GM18868 (cell line): ENCODE measurements at regions not wholly inside any gene's neighbourhood (a gene's known extent, or its start where the extent isn't known, plus 50 kb on each side); places are given as distances from the start of the nearest gene placed in this dataset.

Experiments used
- ATAC-seq: cut with Tn5 transposase; IDR thresholded peaks from one replicate; pipeline ENCODE4 v1.9.1; 2021; ENCODE audit warnings: mild to moderate bottlenecking, moderate library complexity; ENCODE audit not compliant: unreplicated experiment

DNA sequence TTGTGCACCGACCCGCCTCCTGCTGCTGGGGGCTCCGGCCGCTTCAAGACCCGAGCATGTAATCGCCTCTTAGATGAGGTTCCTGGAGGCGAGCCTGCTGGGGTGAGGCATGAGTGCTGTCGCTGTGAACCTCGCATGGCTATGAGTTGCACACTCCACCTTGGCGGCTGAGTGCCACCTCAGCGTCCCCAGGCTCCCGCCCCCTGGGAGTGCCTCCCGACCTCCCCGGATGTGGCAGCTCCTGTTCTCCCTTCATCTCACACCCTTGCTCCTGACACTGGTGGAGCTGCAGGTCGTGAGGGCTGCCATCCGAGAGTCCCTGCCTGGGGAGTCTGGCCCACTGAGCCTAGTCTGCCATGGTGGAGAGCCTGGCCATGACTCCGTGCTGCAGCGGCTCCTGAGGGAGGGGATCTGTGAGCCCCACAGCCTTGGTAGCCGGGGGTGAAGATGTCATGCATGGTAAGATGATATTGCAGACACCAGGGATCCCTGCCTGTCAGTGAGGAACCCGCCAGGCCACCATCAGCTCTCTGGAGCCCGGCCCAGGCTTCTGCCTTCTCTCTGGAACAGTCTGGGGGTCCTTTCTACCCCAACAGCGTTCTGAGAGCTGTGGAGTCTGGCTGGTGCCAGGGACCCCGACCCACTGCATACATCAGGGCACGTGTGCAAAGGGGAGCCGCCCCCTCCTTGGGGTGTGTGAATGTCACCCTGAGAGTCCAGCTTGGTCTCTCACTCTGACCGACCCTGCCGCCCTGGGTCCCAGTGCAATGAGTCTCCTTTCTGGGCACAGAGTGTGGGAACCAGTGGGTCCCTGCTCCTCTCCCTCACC lies 61.6 kb upstream of the HS6ST1 start:
- no peak for ATAC-seq

DNA sequence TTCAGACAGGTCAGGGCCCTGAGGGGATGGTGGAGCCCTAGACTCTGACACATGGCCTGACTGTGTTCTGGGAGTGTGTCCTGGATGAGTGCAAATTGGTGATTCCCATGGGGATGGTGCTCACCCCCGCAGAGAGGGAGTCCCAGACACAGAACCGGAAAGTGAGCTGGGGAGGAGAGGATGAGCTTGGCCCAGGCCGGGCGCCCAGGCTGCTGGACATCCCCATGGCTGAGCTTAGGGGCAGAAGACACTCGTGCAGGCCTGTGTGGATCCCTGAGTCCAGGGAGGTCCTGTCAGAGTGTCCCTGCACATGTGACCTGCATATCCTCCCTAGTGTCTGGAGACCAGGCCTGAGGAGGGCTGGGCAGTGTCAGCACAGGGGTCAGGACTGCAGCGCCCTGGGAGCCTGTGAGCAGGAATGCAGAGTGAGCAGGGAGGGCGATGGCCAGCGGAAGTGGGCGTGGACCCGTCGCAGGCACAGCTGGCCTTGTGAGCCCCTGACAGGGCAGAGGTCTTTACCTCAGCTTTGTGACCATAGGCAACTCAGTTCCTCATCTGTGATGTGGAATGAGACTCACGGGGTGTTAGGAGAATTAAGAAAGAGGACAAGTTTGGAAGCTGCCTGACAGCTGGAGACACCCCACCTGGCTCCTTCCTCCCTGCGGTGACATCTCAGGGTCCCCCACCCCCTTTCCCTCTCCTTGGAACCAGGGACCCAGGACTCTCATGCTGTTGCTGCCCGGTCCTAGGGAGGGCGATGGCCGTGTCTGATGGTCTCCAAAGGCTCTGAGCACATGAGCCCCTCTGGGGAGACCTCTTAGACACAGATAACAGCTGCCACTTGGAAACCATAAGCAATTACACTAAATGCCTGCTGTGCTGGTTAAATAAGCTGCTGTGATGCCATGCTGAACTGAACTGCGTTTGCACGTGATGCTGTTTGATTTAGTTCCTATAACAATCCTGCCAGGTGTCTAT lies 62.6 kb upstream of the HS6ST1 start:
- ATAC-seq: no peak

DNA sequence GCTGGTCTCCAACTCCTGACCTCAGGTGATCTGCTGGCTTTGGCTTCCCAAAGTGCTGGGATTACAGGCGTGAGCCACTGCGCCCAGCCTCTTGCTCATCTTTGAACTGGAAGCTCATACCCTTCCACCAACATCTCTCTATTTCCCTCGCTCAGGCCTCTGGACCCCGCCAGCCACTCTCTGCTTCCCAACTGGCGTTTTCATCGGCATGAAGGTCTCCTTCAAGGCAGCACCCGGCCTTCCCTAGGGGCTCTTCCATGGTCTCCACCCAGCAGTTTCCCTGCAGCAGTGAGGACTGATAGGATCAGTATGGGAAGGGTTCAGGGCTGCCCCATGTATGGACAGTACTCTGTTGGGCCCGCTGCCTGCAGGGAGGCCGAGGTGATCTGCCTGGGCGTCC lies 65.8 kb upstream of the HS6ST1 start:
- no peak for ATAC-seq

DNA sequence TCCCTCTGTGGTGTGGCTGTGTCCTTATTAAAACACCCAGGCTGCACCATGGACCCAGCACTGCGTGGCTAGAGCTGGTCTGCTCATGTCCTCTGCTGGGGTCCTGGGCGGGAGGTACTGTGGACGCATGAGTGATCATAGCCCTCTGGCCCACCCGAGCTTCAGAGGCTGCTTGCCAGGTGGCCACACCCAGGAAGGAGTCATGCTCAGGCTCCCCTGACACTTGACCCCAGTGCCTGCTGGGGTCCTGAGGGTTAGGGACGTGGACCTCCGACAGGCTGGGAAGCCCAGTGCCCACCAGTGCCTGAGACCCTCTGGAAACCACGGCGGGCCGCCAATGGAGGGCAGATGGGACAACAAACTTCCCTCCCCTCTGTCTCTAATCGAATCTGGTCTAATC lies 66.3 kb upstream of the HS6ST1 start:
- ATAC-seq: no peak

DNA sequence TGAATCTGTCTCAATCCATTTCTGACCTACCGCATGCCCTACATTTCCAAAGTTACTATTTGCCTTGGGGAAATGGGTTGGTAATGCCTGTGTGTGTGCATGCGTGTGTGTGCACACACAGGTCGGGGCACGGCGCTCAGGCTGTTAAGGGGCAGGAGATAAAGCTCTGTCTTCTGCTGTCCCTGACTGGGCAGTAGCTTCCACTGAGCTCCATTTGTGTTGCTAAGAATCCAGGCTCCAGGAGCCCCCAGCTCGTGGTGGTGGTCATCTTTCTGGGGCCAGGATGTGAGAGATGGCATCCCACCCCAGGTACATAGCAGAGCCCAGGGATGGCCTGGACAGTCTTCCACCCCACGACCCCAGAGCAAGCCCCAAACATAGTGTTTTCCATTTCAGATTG lies 66.7 kb upstream of the HS6ST1 start:
- ATAC-seq: no peak

DNA sequence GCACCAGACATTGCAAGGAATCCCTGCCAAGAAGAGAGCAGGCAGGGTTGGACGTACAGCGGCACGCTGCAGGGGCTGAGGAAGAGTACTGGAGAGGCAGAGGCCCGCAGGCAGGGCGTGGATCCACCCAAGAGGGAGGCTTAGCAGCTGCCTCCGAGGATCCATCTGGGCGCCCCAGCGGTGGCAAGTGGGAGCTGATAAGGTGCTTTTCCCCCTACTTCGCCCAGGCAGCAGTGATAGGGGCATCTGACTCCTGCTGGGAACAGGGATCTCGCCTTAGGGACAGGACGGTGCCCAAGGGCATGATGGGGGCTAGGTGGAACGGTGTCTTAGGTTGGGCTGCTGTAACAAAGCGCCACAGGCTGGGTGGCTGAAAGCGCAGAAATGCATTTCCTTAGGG lies 67.4 kb upstream of the HS6ST1 start:
- no peak for ATAC-seq

DNA sequence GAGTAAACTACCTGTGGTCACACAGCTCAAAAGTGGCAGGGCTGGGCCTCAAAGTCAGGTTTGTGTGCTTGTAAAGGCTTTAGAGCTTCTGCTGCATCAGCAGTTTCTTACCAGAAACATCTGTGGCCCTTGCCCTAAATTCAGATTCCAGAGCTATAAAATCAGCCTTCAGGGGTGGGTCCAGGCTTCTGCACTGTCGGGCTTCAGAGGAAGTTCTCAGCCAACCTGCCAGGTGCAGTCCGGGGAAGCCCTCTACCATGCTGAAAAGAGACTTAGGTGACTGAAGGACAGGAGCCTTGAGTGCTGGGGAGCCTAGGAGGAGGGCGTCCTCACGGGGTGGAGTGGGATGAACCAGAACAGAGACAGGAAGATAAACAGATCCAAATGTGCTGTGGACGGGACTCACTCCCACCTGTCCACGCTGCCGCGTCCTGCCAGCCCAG lies 69.9 kb upstream of the HS6ST1 start:
- ATAC-seq: no peak

DNA sequence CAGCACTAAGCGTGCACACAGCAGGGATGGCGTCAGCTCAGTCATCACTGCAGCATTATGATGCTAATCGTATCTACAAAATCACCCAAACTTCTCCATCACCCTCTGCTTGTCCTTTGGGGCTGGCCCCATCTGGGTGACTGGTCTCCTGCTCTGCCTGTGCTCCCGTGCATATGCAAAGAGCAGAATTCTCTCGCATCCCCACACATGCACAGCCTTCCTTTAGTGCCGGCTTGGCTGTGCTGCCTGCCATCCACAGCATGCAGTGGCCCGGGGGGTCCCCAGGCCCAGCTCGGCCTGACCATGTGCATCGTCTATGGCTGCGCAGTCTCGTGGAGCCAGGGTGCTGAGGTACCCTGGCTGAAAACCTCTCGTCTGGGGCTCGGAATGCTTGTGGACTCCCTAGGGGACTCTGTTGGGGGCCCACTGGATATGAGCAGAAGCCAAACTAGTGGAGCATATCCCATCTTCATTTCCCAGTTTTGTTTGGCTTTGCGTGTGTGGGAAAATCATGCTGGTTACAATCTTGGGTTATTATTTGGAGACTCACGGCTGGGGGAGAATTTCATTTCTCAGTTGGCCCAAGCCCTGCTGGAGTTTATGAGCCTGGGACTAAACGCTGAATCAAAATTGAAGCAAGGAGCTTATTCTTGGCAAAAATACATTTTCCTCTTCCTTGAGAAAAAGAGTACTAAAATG lies 70.9 kb upstream of the HS6ST1 start:
- ATAC-seq: no peak

DNA sequence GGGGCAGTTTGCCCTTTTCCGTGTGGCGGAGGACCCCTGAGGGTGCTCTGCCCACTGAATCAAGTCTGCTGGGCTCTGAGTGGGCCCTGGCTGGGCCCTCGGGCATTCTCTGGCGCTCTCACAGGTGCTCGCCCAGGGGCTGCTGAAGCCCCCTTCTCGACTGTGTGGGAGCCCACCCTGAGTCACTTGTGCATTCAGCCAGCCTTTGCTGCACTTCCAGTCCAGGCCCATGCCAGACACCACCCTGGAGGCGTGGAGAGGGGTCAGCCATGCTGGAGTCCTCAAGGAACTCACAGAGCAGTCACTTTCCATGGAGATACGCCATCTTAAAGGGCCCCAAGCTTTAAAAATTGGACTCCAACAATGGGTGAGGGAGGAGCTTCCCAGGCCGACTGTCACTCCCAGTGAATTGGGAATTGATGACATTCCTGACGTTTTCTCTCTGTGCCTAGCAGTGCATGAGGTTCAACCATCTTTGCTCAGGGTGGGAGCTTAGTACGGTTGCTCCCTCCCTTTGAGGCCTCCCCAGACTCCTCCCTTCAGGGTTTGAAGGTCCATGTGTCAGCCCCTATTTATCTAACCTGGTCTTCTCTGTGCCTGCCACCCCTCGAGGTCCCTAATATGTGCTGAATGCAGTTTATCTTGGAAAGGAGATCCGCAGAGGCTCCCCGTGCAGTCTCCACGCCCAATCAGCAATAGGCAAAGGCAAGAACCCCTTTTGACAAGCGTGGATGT lies 71.8 kb upstream of the HS6ST1 start:
- no peak for ATAC-seq

DNA sequence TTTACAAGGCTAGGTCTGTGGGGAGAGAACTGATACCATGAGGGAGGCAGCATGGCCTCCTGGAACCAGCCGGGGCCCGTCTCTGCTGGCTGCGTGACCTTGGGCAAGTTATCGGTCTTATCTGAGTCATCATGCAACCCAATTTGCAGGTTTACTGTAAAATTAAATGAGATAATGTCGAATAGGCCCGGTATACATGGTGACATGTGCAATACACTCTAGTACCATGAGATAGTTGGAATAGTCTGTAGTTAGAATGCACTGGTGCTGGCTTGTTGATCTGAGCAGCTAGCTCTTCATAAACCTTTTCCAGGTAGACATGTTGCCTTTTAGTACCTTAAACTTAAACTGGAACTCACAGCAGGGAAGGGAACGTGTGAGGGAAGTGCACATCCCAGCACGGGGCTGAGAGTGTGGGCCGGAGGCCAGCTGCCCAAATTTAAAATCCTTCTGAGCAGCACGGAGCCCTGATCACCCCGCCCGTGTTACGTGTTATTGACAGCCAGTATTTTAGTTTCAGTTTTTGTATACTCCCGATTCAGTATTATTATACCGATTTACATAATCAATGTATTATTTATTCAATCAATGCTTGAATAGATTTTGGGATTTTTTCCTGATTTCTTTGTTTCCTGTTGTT lies 72.4 kb upstream of the HS6ST1 start:
- no peak for ATAC-seq

DNA sequence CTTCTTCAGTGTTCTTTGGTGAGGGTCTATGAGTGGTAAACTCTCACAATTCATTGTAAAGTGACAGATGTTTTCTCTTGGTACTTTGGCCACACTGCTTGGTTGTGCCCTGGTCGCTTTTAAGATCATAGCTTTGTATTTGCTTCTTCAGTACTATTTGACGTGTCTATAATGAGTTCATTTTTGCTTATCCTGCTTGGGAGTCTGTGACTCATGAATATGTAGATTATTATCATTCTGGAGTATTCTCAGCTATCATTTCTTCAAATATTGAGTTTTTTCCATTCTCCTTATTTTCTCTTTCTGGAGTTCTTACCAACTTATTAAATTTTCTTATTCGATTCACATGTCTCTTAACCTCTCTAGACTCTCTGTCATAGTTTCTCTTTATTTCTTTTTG lies 73.0 kb upstream of the HS6ST1 start:
- no peak for ATAC-seq

DNA sequence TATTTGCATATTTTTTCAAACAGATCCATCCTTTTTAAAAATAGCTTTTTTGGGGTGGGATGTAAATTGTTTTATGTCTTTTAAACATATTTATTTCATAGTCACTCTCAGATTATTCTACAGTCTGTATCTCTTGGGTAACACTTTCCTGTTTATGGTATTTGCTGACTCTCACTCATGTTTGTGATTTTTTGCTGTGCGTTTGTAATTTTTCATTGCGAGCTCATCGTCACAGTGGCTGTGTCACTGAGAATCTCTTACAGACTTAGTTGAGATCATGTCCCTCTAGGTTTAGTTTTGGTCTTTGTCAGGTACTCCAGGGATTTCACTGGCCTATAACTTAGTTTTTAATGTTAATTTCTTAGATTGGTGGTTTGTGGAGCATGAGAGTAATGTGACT lies 73.5 kb upstream of the HS6ST1 start:
- ATAC-seq: no peak

DNA sequence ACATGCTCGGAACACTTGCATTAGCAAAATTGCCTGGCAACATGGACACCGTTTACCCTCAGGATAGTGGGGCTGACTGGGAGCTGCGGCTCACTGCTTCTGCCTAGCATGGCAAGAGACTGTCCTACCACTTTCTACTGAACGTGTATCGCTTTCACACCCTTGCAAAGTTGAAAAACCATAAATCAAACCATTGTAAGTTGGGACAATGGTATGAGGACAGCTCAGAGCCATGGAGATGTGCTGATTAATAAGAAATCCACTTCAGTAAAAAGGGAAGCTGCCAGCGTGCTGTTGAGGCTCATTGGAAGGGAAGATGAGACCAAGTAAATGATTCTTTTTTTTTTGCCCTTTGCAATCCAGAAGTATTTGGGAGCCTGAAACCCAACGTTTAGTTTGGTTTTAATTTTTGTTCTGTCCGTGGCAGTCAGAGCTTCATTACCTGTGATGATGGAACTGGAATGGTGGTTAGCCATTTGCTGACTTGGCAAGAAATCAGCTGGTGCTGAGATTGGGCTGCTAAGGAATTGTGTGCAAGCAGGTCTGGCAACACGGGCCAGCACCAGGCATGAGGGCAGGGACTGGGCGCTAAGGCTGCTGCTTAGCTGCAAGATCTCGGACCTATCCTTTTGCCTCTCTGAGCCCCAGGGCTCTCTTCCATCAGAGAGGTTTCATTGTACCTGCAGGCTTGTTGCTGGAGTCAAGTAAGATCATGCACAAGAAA lies 75.5 kb upstream of the HS6ST1 start:
- ATAC-seq: no peak

DNA sequence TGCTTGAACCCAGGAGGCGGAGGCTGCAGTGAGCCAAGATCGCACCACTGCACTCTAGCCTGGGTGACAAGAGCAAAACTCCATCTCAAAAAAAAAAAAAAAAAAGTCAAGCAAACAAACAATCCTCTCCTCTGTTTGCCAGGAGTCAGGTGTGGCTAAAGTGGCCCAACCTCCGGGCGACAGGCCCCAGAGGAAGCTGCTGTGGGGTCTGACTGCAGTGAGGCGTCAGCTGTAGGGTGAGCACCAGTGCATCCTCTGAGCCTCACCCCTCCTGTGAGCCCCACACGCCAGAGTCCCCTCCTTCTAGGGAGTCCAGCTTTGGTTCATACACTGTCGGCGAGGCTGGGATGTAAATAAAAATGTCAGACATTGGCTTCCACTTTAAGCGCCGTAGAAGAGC lies 76.5 kb upstream of the HS6ST1 start:
- ATAC-seq: no peak

DNA sequence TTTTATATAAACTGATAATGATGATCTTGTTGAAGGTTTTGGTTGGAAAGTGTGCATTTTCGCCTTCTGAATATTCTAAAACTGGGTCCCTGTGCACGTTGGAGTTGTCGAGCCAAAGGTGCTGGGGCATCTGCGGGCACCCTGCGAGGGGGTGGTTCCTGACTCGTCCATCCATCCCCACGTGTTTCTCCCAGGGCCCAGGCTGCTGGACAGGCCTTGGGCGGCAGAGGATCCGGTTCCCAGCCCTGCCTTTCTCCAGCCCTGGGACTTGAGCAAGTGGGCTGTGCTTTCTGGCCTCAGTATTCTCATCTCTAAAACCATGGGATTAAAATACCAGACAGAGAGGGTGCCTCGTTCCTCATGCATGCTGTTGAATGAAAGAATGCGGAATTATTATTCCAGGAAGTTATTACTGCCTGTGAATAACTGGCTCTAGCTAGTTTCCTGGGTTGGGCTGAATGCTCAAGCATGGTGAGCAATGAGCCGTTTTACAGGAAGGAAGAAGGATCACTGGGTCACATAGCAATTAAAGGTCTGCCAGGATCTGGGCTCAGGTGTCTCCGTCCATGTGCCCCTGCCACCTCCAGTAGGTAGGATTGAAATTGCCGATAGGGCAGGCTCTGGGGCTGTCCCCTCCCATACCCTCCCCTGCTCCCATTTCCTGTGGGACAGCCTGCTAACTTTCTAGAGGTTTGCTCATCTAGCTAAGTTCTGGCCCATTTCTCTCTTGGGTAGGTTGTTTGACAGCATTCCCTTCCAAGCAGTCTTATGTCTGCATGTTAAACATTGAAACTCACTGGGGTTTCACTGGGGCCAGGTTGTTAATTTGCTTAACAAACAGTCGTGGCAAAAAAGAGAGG lies 77.2 kb upstream of the HS6ST1 start:
- no peak for ATAC-seq

DNA sequence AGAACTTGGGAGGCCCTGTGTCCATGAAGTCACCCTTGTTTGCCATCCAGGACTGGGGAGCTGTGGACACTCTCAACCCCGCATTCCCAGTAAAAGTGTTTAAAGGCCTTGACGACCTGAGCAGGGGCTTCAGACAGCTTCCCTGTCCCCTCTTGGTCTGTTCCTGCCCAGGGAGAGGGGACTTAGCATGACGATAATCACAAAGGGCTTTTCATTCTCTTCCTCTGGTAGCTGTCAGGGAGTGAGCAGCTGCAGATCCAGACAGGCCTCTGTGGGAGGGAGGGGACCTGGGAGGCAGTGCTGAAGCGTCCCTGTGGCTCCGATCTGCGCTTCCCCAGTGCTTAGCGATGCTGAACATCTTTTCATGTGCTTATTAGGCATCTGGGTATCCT lies 77.8 kb upstream of the HS6ST1 start:
- ATAC-seq: no peak

DNA sequence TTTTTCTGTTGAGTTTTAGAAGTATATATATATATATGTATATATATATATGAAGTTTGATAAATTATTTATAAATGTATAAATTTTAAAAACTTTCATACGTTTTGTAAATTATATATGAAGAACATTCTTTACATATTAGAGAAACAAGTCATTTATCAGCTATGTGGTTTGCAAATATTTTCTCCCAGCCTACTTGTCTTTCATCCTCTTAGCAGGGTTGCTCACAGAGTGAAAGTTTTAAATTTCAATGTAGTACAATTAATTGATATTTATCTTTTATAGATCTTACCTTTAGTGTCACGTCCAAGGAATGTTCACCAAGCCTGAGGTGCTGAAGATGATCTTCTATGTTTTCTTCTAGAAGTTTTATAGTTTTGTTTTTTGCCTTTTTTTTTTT lies 78.3 kb upstream of the HS6ST1 start:
- ATAC-seq: no peak

DNA sequence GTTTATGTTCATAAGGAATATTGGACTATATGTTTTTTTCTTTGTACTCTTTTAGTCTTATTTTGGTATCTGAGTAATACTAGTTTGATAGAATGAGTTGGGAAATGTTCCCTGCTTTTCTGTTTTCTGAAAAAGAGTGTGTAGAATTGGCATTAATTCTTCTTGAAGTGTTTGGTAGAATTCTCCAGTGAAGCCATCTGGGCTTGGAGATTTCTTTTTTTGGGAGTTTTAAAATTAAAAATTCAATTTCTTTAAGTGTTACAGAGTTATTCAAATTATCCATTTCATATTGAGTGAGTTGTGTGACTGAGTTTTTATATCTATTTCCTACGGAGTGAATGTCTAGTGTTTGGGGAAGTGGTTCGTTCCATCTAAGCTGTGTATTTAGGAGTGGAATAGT lies 80.6 kb upstream of the HS6ST1 start:
- ATAC-seq: no peak
